GM18498 (cell line): ENCODE measurements at regions not wholly inside any gene's neighbourhood (a gene's known extent, or its start where the extent isn't known, plus 50 kb on each side); places are given as distances from the start of the nearest gene placed in this dataset.
"Not testable (repeated sequence)": the region's sequence is repeated elsewhere in the genome, so short reads cannot be mapped to it uniquely, and the experiment has no call there.

Source experiments
- ATAC-seq: cut with Tn5 transposase; IDR thresholded peaks from one replicate; pipeline ENCODE4 v1.9.1; 2021; ENCODE audit warnings: mild to moderate bottlenecking, moderate library complexity; ENCODE audit not compliant: unreplicated experiment

- ATAC-seq, result no peak
Observed at GRCh38 chr5:36778336-36778735, 98.2 kb upstream of the NIPBL start.

GRCh38 chr5:36782612-36783011, 94.0 kb upstream of the NIPBL start:
- not testable (repeated sequence) for ATAC-seq

GRCh38 chr5:36786448-36787012, 90.0 kb upstream of the NIPBL start:
- ATAC-seq, result no peak

GRCh38 chr5:36787365-36788093, 89.0 kb upstream of the NIPBL start:
- no peak for ATAC-seq

GRCh38 chr5:36790847-36791246, 85.7 kb upstream of the NIPBL start:
- no peak for ATAC-seq

GRCh38 chr5:36792560-36793180, 83.9 kb upstream of the NIPBL start:
- ATAC-seq, result no peak

GRCh38 chr5:36795366-36795765, 81.2 kb upstream of the NIPBL start:
- ATAC-seq, result no peak

- no peak for ATAC-seq
Observed at GRCh38 chr5:36796155-36796554, 80.4 kb upstream of the NIPBL start.

GRCh38 chr5:36801523-36801922, 75.0 kb upstream of the NIPBL start:
- no peak for ATAC-seq

- ATAC-seq, result no peak
Observed at GRCh38 chr5:36802187-36802586, 74.4 kb upstream of the NIPBL start.

GRCh38 chr5:36813249-36813648, 63.3 kb upstream of the NIPBL start:
- ATAC-seq, result not testable (repeated sequence)

- no peak for ATAC-seq
Observed at GRCh38 chr5:36815871-36816270, 60.7 kb upstream of the NIPBL start.

GRCh38 chr5:36820900-36821299, 55.7 kb upstream of the NIPBL start:
- no peak for ATAC-seq

GRCh38 chr5:36826694-36827093, 49.9 kb upstream of the NIPBL start:
- no peak for ATAC-seq
